Cardiac muscle cell (in vitro differentiated cells and primary cell): ENCODE measurements at regions not wholly inside any gene's neighbourhood (a gene's known extent, or its start where the extent isn't known, plus 50 kb on each side); places are given as distances from the start of the nearest gene placed in this dataset.

Experiments used
- DNase-seq, 2 donors: peaks; one replicate each; pipeline versions ENCODE4 v3.0.0 to v3.0.0-alpha.2; 2010 to 2017; ENCODE audit warnings: low read depth in 1 of 2, low spot score in 1 of 2
- H3K27ac ChIP-seq: fragments of 200-600 bp; sonication (generic); 2 replicates; pipeline ENCODE4 v1.5.1; 2016
- H3K27me3 ChIP-seq: fragments of 200-600 bp; sonication (generic); 2 replicates; pipeline ENCODE4 v1.6.0; 2016; ENCODE audit warnings: control low read depth
- H3K36me3 ChIP-seq: fragments of 200-600 bp; sonication (generic); 2 replicates; pipeline ENCODE4 v1.5.1; 2016; ENCODE audit warnings: control low read depth
- H3K4me1 ChIP-seq: fragments of 200-600 bp; sonication (generic); 2 replicates; pipeline ENCODE4 v1.8.1; 2017; ENCODE audit warnings: low read depth, mild to moderate bottlenecking, mixed run types
- H3K4me3 ChIP-seq: fragments of 200-600 bp; sonication (generic); 2 replicates; pipeline ENCODE4 v1.5.1; 2016; ENCODE audit warnings: mild to moderate bottlenecking
- H3K9me3 ChIP-seq: fragments of 200-600 bp; sonication (generic); 2 replicates; pipeline ENCODE4 v1.5.1; 2017; ENCODE audit warnings: low read depth, mild to moderate bottlenecking, control low read depth
- TF ChIP-seq, protein P1 (sequence below): IDR thresholded peaks from 2 replicates; pipeline ENCODE4 v1.5.1; 2012; ENCODE audit warnings: low read depth, mild to moderate bottlenecking, low read length

GRCh38 chr9:135272608-135273007, 185.1 kb downstream of the OLFM1 start:
- no peak for DNase-seq
- TF ChIP-seq, protein P1, sequence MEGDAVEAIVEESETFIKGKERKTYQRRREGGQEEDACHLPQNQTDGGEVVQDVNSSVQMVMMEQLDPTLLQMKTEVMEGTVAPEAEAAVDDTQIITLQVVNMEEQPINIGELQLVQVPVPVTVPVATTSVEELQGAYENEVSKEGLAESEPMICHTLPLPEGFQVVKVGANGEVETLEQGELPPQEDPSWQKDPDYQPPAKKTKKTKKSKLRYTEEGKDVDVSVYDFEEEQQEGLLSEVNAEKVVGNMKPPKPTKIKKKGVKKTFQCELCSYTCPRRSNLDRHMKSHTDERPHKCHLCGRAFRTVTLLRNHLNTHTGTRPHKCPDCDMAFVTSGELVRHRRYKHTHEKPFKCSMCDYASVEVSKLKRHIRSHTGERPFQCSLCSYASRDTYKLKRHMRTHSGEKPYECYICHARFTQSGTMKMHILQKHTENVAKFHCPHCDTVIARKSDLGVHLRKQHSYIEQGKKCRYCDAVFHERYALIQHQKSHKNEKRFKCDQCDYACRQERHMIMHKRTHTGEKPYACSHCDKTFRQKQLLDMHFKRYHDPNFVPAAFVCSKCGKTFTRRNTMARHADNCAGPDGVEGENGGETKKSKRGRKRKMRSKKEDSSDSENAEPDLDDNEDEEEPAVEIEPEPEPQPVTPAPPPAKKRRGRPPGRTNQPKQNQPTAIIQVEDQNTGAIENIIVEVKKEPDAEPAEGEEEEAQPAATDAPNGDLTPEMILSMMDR = no peak
- Histone ChIP-seq H3K4me1 (no peaks in the 10 kb centered on the region), H3K27ac (no peak overlapping the region), H3K9me3 (no peaks in the 10 kb centered on the region), H3K4me3 (no peak overlapping the region), H3K36me3 (no peaks in the 10 kb centered on the region), H3K27me3 (no peaks in the 10 kb centered on the region)

DNA sequence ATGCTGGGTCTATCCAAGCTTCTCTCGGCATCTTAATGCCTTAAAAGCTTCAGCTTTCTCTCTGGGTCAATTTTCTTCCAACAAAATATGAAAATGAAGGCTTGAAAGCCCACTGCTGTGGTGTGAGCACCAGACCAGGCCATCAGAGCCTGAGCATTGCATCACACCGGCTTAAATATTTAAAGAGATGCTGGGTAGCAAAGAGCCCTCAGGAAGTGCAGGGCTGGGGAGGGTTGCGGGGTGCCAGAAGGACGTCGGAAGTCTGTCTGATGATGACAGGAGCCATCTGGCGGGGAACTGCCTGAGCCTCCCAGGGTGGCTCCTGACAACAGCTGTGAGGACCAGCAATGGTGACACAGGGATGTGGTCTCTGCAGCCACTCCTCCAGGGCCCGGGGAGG, 185.5 kb downstream of the OLFM1 start:
- DNase-seq = no peak
- H3K4me3 ChIP-seq = no peak overlapping the region
- no peaks in the 10 kb centered on the region for H3K4me1 ChIP-seq
- H3K27me3 ChIP-seq = no peaks in the 10 kb centered on the region
- no peaks in the 10 kb centered on the region for H3K9me3 ChIP-seq
- TF ChIP-seq, protein P1 = no peak
- no peak overlapping the region for H3K27ac ChIP-seq
- no peaks in the 10 kb centered on the region for H3K36me3 ChIP-seq

- DNase-seq = no peak
- TF ChIP-seq, protein P1 = no peak
- no peaks in the 10 kb centered on the region for H3K9me3 ChIP-seq
- no peaks in the 10 kb centered on the region for H3K36me3 ChIP-seq
- H3K27ac ChIP-seq = no peak overlapping the region
- H3K4me1 ChIP-seq = no peaks in the 10 kb centered on the region
- no peaks in the 10 kb centered on the region for H3K27me3 ChIP-seq
- H3K4me3 ChIP-seq = no peak overlapping the region
Measured at GRCh38 chr9:135275163-135275562, 187.7 kb downstream of the OLFM1 start.

DNA sequence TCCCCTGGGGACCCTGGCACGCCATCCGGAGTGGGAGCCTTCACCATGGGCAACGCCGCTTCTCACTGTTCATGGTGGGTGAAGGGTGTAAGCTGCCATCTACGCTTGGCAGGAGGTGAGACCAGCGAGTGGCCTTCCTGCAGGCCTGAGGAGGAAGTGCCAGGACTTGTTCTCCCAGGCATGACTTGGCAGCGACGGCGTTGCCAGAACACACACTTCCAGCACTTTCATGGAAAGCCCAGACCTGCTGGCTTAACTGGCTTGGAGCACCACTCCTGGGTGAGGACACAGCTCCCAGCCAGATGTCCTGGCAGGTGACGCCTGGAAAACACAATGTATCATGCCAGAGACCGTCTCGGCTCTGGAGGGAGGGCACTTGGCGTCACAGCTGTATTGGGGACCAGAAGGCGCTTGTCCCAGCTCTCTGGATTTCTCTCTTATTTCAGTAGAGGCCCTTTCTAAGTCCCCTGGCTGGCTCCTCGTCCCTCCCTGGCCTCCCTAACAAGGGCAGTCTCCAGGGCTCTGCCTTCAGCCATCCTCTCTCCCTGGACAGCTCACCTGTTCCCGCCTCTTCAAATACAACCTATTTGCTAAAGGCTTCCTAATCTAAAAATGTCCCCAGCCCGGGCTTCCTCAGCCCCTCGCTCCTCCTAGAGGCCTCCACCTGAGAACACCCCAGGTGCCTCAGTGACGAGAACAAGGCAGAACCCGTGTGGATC, 188.3 kb downstream of the OLFM1 start:
- Histone ChIP-seq H3K4me1 (no peaks in the 10 kb centered on the region), H3K27ac (no peak overlapping the region), H3K27me3 (no peaks in the 10 kb centered on the region), H3K36me3 (no peaks in the 10 kb centered on the region), H3K9me3 (no peaks in the 10 kb centered on the region), H3K4me3 (no peak overlapping the region)
- TF ChIP-seq, protein P1 = no peak
- DNase-seq = no peak

DNA sequence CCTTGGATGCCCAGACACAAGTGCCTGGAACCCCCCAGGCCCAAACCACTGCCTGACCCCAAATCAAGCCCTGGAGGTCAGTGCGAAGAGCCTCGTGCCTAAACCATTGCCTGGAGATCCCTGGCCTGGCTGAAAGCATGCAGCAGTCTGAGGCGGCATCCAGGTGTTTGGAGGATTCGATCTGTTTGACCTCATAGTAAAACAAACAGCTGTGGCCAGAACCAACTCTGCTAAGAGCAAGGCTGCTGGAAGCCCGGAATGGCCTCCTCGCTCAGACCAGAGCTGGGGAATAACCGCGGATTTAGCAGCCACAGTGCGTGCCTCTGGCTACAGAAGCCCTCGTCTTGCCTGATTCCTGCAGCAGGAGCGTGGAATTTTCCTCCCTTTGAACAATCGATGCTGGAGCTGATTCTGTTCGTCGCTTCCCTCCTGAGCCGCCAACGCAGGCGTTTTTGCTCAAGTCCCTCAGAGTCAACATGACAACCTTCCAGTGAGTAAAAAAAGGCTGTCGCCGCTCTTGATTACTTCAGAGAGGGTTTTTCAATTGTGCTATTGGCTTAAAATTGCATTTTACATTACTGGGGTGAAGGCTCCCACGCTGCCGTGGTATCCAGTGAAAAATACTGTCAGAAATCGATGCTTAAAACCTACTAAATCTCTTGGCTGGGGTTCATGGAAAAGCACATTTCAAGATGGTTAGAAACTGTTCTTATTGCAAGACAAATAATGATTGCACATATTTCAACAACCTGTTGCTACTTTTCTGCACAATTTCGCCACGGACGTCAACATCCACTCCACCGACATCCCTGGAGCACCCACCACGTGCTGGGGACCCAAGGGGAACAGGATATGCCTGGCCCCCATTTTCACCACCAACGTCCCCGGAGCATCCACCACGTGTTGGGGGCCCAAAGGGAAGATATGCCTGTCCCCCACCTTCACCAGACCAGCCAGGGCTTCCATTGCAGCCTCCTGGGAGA, 190.0 kb downstream of the OLFM1 start:
- H3K9me3 ChIP-seq = no peaks in the 10 kb centered on the region
- H3K4me1 ChIP-seq = no peaks in the 10 kb centered on the region
- no peaks in the 10 kb centered on the region for H3K36me3 ChIP-seq
- H3K4me3 ChIP-seq = no peak overlapping the region
- no peak overlapping the region for H3K27ac ChIP-seq
- no peak for DNase-seq
- no peaks in the 10 kb centered on the region for H3K27me3 ChIP-seq
- TF ChIP-seq, protein P1 = no peak
